Keratinocyte (primary cell): ENCODE measurements at regions not wholly inside any gene's neighbourhood (a gene's known extent, or its start where the extent isn't known, plus 50 kb on each side); places are given as distances from the start of the nearest gene placed in this dataset.

Experiments
- DNase-seq: peaks from one replicate; pipeline ENCODE4 v3.0.0-alpha.2; 2011; ENCODE audit warnings: low read depth, missing footprints, low spot score
- FAIRE-seq: peaks from 2 replicates; lab custom pipeline; 2011; peaks lifted over from hg19 to GRCh38; lab: Jason Lieb, UNC
- H2AFZ ChIP-seq: 2 replicates; pipeline ENCODE4 v1.6.0; 2012; ENCODE audit warnings: low read length, control low read depth, inconsistent platforms; ENCODE audit not compliant: control insufficient read depth
- H3K27ac ChIP-seq: 2 replicates; pipeline ENCODE4 v1.5.1; 2011; ENCODE audit warnings: low read length; ENCODE audit not compliant: control insufficient read depth, insufficient read depth
- H3K27me3 ChIP-seq: 3 replicates; pipeline ENCODE4 v1.6.0; 2011; ENCODE audit warnings: low read length; ENCODE audit not compliant: control insufficient read depth, insufficient read depth; ENCODE audit errors: extremely low read depth
- H3K36me3 ChIP-seq, 2 experiments: 2 replicates in 1 of 2; 3 replicates in 1 of 2; pipeline ENCODE4 v1.5.1; 2011; ENCODE audit warnings: low read length in 2 of 2, mild to moderate bottlenecking in 1 of 2; ENCODE audit not compliant: control insufficient read depth in 2 of 2, insufficient read depth in 2 of 2; ENCODE audit errors: extremely low read depth in 1 of 2
- H3K4me1 ChIP-seq: 3 replicates; pipeline ENCODE4 v1.5.1; 2011; ENCODE audit warnings: low read length; ENCODE audit not compliant: control insufficient read depth, insufficient read depth; ENCODE audit errors: extremely low read depth
- H3K4me2 ChIP-seq: 3 replicates; pipeline ENCODE4 v1.6.0; 2011; ENCODE audit warnings: low read depth, low read length; ENCODE audit not compliant: control insufficient read depth, insufficient read depth; ENCODE audit errors: extremely low read depth
- H3K4me3 ChIP-seq, 3 experiments: fragments of 200-600 bp in 1 of 3; sonication (generic) in 1 of 3; 2 replicates in 2 of 3; 3 replicates in 1 of 3; pipeline ENCODE4 v1.5.1; 2011 to 2016; ENCODE audit warnings: low read length in 3 of 3, mild to moderate bottlenecking in 3 of 3, control low read depth in 2 of 3, inconsistent platforms in 1 of 3, low read depth in 1 of 3, mixed read lengths in 1 of 3, mixed run types in 1 of 3, moderate library complexity in 1 of 3; ENCODE audit not compliant: control insufficient read depth in 2 of 3, insufficient read depth in 2 of 3; ENCODE audit errors: extremely low read depth in 1 of 3
- H3K79me2 ChIP-seq: 2 replicates; pipeline ENCODE4 v1.6.0; 2012; ENCODE audit warnings: low read length; ENCODE audit not compliant: control insufficient read depth, insufficient read depth
- H3K9ac ChIP-seq: 3 replicates; pipeline ENCODE4 v1.6.0; 2011; ENCODE audit warnings: low read length; ENCODE audit not compliant: control insufficient read depth, insufficient read depth; ENCODE audit errors: extremely low read depth
- H3K9me1 ChIP-seq: 3 replicates; pipeline ENCODE4 v1.6.0; 2011; ENCODE audit warnings: low read length; ENCODE audit not compliant: control insufficient read depth, insufficient read depth; ENCODE audit errors: extremely low read depth
- H3K9me3 ChIP-seq: 2 replicates; pipeline ENCODE4 v1.5.1; 2012; ENCODE audit warnings: low read depth, low read length; ENCODE audit not compliant: control insufficient read depth
- H4K20me1 ChIP-seq: 3 replicates; pipeline ENCODE4 v1.6.0; 2011; ENCODE audit warnings: low read length; ENCODE audit not compliant: control insufficient read depth, insufficient read depth; ENCODE audit errors: extremely low read depth
- CTCF ChIP-seq, 3 experiments: IDR thresholded peaks in 1 of 3; conservative IDR thresholded peaks in 1 of 3; optimal IDR thresholded peaks in 1 of 3; 2 replicates in 2 of 3; 3 replicates in 1 of 3; pipeline versions ENCODE3 to v1.5.1; 2011; ENCODE audit warnings: low read length in 3 of 3, mild to moderate bottlenecking in 3 of 3, moderate library complexity in 2 of 3, control low read depth in 1 of 3, inconsistent platforms in 1 of 3; ENCODE audit not compliant: insufficient read depth in 2 of 3; ENCODE audit errors: extremely low read depth in 1 of 3
- EZH2 ChIP-seq: IDR thresholded peaks from one replicate; pipeline ENCODE4 v1.6.1; 2012; ENCODE audit warnings: inconsistent platforms, mild to moderate bottlenecking, low read length, moderate library complexity
- dilution Hi-C: fragments of 300-500 bp; cut with MboI; formaldehyde crosslinking; loops from one replicate; pipeline ENCODE4 v1.7.0; 2020; ENCODE audit warnings: low sequenced_read_pairs; ENCODE audit not compliant: extremely low pct_ligation_motif_present

DNA sequence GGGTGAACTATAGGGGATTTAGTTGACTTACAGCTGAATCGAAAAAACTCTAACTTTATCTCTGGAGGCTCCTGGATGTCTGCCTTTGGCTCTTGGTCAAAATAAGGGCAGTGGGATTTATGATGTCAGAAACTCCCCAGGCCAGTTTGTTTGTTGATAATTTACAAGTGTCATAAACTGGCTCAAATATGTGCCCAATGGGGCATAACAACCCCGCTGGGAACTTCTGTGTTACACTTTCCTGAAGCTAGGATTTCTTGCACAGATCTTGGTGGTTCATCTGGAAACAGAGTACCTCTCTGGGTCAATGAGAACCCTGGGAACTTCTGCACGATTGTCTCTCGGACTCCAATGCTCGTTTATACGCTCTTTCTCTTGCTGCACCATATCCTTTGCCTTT lies 58.7 kb upstream of the MUCL1 start:
- Histone ChIP-seq H3K27me3 (no peaks in the 10 kb centered on the region), H3K9me3 (no peaks in the 10 kb centered on the region), H3K27ac (no peak overlapping the region), H3K9ac (no peak overlapping the region), H2AFZ (no peak overlapping the region), H3K79me2 (no peaks in the 10 kb centered on the region), H3K9me1 (no peaks in the 10 kb centered on the region), H3K4me2 (no peak overlapping the region), H3K4me1 (no peaks in the 10 kb centered on the region), H3K4me3 (no peak overlapping the region), H3K36me3 (no peaks in the 10 kb centered on the region), H4K20me1 (no peaks in the 10 kb centered on the region)
- FAIRE-seq: no peak
- dilution Hi-C loops: no loop called here
- DNase-seq: no peak
- no peak for TF ChIP-seq EZH2
- no peak for TF ChIP-seq CTCF (optimal IDR thresholded peaks at IDR 0.05 in 1 of 3, IDR thresholded peaks at IDR 0.05 in 1 of 3, conservative IDR thresholded peaks at IDR 0.05 in 1 of 3; ENCODE audit: extremely low read depth in 1 of 3, insufficient read depth in 2 of 3, low read length in 3 of 3)

- H3K9me1 ChIP-seq: no peaks in the 10 kb centered on the region
- H3K4me1 ChIP-seq: no peaks in the 10 kb centered on the region
- dilution Hi-C loops: no loop called here
- H3K4me2 ChIP-seq: no peak overlapping the region
- H3K27me3 ChIP-seq: no peaks in the 10 kb centered on the region
- FAIRE-seq: no peak
- H3K9me3 ChIP-seq: no peaks in the 10 kb centered on the region
- no peak overlapping the region for H3K27ac ChIP-seq
- no peak overlapping the region for H3K4me3 ChIP-seq
- no peak for DNase-seq
- no peaks in the 10 kb centered on the region for H4K20me1 ChIP-seq
- H3K79me2 ChIP-seq: no peaks in the 10 kb centered on the region
- H2AFZ ChIP-seq: no peak overlapping the region
- H3K36me3 ChIP-seq: no peaks in the 10 kb centered on the region
- TF ChIP-seq EZH2: no peak
- TF ChIP-seq CTCF (optimal IDR thresholded peaks at IDR 0.05 in 1 of 3, IDR thresholded peaks at IDR 0.05 in 1 of 3, conservative IDR thresholded peaks at IDR 0.05 in 1 of 3; ENCODE audit: extremely low read depth in 1 of 3, insufficient read depth in 2 of 3, low read length in 3 of 3): no peak
- H3K9ac ChIP-seq: no peak overlapping the region
Measured at GRCh38 chr12:54786081-54786480, 68.2 kb upstream of the MUCL1 start.
